BE2C (cell line): ENCODE measurements at regions not wholly inside any gene's neighbourhood (a gene's known extent, or its start where the extent isn't known, plus 50 kb on each side); places are given as distances from the start of the nearest gene placed in this dataset.

Source experiments
- DNase-seq: peaks from one replicate; pipeline ENCODE4 v3.0.0-alpha.2; 2020
- H3K27me3 ChIP-seq: fragments of 250-450 bp; sonication (Bioruptor Pico); 2 replicates; pipeline ENCODE4 v1.5.1; 2020; ENCODE audit warnings: mild to moderate bottlenecking
- H3K36me3 ChIP-seq: fragments of 250-450 bp; sonication (Bioruptor Pico); 2 replicates; pipeline ENCODE4 v1.5.1; 2020; ENCODE audit warnings: mild to moderate bottlenecking
- H3K4me1 ChIP-seq: fragments of 250-450 bp; sonication (Bioruptor Pico); 2 replicates; pipeline ENCODE4 v1.5.1; 2020
- H3K4me3 ChIP-seq: 2 replicates; pipeline ENCODE4 v1.5.1; 2011; ENCODE audit warnings: low read depth, low read length
- H3K9me3 ChIP-seq: fragments of 250-450 bp; sonication (Bioruptor Pico); 2 replicates; pipeline ENCODE4 v1.5.1; 2020
- TF ChIP-seq, protein P1 (sequence below): IDR thresholded peaks from 2 replicates; pipeline ENCODE4 v1.5.1; 2012; ENCODE audit warnings: mild to moderate bottlenecking, low read depth, low read length

- H3K4me3 ChIP-seq, result no peak overlapping the region
- no peak for DNase-seq
- no peaks in the 10 kb centered on the region for H3K36me3 ChIP-seq
- TF ChIP-seq, protein P1, sequence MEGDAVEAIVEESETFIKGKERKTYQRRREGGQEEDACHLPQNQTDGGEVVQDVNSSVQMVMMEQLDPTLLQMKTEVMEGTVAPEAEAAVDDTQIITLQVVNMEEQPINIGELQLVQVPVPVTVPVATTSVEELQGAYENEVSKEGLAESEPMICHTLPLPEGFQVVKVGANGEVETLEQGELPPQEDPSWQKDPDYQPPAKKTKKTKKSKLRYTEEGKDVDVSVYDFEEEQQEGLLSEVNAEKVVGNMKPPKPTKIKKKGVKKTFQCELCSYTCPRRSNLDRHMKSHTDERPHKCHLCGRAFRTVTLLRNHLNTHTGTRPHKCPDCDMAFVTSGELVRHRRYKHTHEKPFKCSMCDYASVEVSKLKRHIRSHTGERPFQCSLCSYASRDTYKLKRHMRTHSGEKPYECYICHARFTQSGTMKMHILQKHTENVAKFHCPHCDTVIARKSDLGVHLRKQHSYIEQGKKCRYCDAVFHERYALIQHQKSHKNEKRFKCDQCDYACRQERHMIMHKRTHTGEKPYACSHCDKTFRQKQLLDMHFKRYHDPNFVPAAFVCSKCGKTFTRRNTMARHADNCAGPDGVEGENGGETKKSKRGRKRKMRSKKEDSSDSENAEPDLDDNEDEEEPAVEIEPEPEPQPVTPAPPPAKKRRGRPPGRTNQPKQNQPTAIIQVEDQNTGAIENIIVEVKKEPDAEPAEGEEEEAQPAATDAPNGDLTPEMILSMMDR, result no peak
- H3K27me3 ChIP-seq, result no peaks in the 10 kb centered on the region
- H3K4me1 ChIP-seq, result no peaks in the 10 kb centered on the region
- H3K9me3 ChIP-seq, result no peaks in the 10 kb centered on the region
These were observed 123.8 kb upstream of the CHL1 start for GRCh38 chr3:72776-73175.

GRCh38 chr3:73271-73670 is 123.3 kb upstream of the CHL1 start:
- Histone ChIP-seq H3K4me1 (no peaks in the 10 kb centered on the region), H3K9me3 (no peaks in the 10 kb centered on the region), H3K27me3 (no peaks in the 10 kb centered on the region), H3K4me3 (no peak overlapping the region), H3K36me3 (no peaks in the 10 kb centered on the region)
- no peak for DNase-seq
- TF ChIP-seq, protein P1, result no peak

DNA sequence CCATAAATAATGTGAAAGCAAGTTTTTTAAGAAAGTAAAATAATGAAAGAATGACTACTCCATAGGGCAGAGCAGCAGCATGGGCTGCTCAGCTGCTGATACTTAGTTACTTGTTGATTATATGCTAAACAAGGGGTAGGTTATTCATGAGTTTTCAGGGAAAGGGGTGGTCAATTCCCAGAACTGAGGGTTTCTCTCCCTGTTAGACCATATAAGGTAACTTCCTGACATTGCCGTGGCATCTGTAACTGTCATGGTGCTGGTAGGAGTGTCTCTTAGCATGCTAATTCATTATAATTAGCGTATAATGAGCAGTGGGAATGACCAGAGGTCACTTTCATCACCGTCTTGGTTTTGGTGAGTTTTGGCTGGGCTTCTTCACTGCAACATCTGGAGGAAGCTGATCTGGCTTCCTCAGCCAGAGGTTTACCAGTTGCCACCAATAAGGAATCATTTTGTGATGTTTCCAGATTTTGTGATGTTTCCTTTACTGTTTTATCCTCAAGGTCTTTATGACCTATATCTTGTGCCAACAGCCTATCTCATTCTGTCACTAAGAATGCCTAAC is 121.8 kb upstream of the CHL1 start:
- Histone ChIP-seq H3K36me3 (no peaks in the 10 kb centered on the region), H3K4me3 (no peak overlapping the region), H3K4me1 (no peaks in the 10 kb centered on the region), H3K27me3 (no peaks in the 10 kb centered on the region), H3K9me3 (no peaks in the 10 kb centered on the region)
- no peak for DNase-seq
- TF ChIP-seq, protein P1, result no peak

- Histone ChIP-seq H3K27me3 (no peaks in the 10 kb centered on the region), H3K4me3 (no peak overlapping the region), H3K4me1 (no peaks in the 10 kb centered on the region), H3K36me3 (no peaks in the 10 kb centered on the region), H3K9me3 (no peaks in the 10 kb centered on the region)
- no peak for DNase-seq
- TF ChIP-seq, protein P1, result no peak
These were observed 121.3 kb upstream of the CHL1 start for GRCh38 chr3:75260-75659.

GRCh38 chr3:79542-79941 is 117.0 kb upstream of the CHL1 start:
- Histone ChIP-seq H3K9me3 (no peaks in the 10 kb centered on the region), H3K27me3 (no peaks in the 10 kb centered on the region), H3K4me1 (no peaks in the 10 kb centered on the region), H3K36me3 (no peaks in the 10 kb centered on the region), H3K4me3 (no peak overlapping the region)
- TF ChIP-seq, protein P1, result no peak
- no peak for DNase-seq

DNA sequence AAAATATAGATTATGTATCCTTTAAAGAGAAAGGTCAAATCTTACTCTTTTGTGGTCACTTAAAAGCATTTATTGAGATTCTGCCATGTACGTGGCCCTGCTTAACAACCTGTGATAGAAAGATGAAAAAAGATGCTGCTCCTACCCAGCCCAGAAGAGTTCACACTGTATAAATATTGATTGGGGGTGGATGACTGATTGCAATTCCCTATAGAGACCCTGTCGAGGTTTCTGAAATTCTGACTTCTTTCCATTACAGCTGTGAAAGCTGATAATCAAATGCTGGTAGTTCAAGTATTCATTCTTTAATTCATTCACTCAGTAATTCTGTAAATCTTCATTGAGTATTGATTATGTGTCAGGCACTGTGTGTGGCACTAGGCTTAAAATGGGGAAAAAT is 114.1 kb upstream of the CHL1 start:
- no peaks in the 10 kb centered on the region for H3K27me3 ChIP-seq
- H3K4me1 ChIP-seq, result no peaks in the 10 kb centered on the region
- no peaks in the 10 kb centered on the region for H3K36me3 ChIP-seq
- H3K9me3 ChIP-seq, result no peaks in the 10 kb centered on the region
- DNase-seq, result no peak
- TF ChIP-seq, protein P1, result no peak
- no peak overlapping the region for H3K4me3 ChIP-seq
